Kidney tubule cell (primary cell): ENCODE measurements at regions not wholly inside any gene's neighbourhood (a gene's known extent, or its start where the extent isn't known, plus 50 kb on each side); places are given as distances from the start of the nearest gene placed in this dataset.
"Not testable (repeated sequence)": the region's sequence is repeated elsewhere in the genome, so short reads cannot be mapped to it uniquely, and the experiment has no call there.

Experiments used
- DNase-seq: peaks from one replicate; pipeline ENCODE4 v3.0.0-alpha.2; 2018; ENCODE audit warnings: low spot score

GRCh38 chr7:10284001-10284400, 689.7 kb upstream of the PHF14 start:
- DNase-seq, result no peak

- no peak for DNase-seq
Measured at GRCh38 chr7:10299384-10299783, 674.3 kb upstream of the PHF14 start.

- DNase-seq, result no peak
Measured at GRCh38 chr7:10300577-10300976, 673.1 kb upstream of the PHF14 start.

DNA sequence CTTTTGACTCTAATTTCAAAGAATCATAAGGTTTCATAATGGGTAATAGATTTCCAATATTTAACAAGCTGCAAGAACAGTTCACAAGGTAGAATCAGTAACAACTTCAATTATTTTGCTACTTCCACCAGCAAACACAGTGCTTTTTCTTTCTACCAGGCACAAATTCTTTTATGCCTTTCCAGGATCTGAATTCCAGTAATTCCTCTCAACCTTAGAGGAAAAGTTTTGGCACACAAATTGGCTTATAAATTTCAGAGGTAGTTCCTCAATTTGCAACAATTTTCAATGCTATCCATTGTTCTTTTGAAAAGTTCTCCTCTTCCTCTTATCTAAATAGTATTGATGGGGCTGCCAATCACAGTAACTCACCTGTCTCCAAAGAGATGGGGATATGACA, 665.4 kb upstream of the PHF14 start:
- no peak for DNase-seq

- no peak for DNase-seq
Measured at GRCh38 chr7:10312942-10313341, 660.7 kb upstream of the PHF14 start.

DNA sequence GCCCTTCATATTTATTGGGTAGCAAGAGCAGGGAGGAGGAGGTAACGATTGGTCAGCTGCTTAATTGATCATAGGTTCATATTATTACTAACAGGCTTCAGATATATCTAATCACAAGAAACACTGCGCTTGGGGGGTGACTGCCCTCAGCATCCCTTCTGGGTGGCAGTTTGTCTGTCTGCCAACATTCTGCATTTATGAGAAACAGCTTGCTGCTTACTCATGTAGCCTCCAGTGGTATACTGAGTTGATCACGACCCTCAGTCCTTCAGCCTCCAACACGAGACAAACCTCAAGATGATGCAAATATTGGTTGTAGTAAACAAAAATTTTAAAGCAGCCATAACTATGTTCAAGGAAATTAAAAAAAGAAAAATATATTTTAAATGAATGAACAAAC, 657.8 kb upstream of the PHF14 start:
- DNase-seq, result no peak

DNA sequence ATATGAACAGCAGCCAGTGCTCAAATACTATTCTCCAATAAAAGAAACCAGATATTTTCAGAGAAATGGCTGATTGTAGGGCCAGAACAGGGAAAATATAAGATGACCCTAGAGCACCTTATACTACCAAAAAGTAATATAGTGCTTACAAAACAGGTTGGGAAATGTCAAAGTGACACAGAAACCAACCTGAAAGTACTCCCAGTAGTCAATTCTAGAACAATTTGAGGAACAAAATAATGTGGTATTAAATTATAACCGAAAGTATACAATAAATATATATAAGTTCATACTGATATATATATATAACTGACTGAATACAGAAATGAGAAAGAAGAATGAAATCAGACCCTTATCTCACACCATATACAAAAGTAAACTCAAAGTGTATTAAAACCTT, 657.2 kb upstream of the PHF14 start:
- no peak for DNase-seq

DNA sequence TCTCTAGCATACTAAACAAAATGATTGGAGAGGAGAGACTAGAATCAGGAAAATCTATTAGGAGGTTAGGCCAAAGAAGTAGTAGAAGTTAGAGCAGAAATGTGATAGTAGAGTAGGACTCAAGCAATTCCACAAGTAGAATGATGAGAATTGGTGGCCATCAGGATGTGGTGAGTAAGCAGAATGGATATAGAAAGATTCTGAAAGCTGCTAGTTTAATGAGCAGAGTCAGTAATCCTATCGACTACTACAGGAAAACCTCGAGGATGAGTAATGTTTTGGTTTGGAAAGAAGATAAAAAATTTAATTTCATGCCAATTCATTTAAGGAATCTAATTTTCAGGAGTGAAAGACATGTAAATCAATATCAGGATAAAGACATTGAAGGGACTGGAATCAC, 648.3 kb upstream of the PHF14 start:
- no peak for DNase-seq

DNA sequence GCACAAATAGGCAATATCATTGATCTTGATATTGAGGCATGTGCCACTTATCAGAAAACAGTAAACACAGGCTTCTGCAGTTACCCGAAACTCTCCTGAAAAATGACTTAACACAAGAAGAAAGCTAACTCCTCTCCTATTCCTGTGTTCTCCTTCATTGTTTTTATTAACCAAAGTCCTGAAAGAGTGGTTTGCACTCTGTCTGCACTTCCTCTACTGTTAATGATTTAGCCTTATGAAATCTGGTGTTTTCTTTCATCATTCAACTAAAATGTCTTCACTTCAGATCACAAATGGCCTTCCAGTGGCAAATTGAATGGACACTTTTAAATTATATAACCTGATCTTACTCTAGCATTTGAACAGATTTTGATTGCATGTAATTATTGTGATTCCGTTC, 630.6 kb upstream of the PHF14 start:
- DNase-seq, result no peak

DNA sequence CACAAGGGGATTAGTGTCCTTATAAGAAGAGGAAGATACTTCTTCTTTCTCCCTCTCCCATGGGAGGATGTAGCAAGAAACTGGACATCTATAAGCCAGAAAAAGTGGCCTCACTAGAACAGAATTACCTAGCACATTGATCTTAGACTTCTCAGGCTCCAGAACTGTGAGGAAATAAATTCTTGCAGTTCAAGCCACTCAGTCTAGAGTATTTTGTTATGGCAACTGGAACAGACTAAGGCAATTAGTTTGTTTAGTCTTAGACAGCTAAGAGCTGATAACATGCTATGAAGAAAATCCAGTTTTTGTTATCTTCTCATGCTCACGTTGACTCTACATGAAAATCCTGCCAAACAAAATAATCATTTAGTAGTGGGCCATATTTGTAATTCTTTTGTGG, 627.6 kb upstream of the PHF14 start:
- no peak for DNase-seq

DNA sequence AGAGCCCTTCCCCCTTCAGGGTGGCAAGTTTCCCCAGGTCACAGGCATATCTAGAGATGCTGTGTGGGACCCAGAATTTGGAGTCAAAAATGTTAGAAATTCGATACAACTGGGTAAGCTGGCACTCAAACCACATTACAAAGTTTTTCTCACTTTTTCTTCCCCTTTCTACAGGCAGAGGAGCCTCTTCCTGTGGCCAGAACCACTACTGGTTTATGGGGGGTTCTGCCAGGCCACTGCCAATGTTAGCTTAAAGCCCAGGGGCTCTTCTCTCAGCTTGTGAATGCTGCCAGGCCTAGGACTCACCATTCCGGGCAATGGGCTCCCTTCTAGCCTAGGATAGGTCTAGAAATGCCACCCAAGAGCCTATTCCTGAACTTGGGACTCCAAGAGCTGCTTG, 617.9 kb upstream of the PHF14 start:
- no peak for DNase-seq

GRCh38 chr7:10360050-10360449, 613.6 kb upstream of the PHF14 start:
- DNase-seq, result no peak

GRCh38 chr7:10401793-10402192, 571.9 kb upstream of the PHF14 start:
- DNase-seq, result no peak

DNA sequence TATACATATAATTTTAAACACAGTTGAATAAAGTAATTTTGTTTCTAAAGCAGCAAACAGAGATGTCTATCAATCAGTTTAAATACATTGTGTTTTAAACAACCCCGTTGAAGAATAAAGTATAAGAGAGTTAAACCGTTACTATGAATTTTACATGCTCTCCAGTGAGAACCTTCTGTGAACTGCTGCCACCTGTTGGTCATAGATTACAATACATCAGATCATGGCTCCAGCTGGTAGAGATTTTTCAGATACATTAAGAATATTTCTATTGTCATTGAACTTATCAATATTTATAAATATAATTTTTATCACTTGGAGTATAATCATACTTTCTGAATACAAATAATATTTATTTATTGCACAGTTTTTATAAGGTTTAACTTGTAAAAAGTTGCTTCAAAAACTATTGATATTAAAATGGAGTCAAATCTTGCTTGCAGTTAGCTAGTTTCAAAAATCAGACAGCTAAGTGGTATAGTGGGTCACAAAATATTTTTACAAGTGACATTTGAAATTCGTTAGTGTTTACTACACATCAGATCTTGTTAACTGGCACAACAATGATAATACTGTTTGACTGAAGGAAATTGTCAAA, 561.2 kb upstream of the PHF14 start:
- peak; percentile 49 for DNase-seq

DNA sequence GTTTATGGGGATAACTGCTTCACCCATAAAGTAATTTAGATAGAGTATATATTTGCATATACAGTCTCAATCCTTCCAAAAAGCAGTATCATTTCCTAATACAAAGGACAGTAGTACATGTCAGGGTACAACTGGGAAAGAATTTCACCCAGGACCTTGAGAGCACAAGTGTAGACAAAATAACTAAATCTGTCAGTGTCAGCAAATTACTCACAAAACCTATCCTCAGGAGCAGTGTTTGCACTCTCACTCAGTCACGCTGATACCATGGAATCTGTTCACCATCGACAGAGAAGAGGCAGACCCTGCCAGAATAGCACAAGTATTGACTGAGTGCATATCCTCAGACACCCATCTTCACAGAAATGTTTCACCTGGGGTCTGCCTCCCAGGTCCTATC, 554.7 kb upstream of the PHF14 start:
- no peak for DNase-seq

GRCh38 chr7:10429031-10429430, 544.6 kb upstream of the PHF14 start:
- no peak for DNase-seq

DNA sequence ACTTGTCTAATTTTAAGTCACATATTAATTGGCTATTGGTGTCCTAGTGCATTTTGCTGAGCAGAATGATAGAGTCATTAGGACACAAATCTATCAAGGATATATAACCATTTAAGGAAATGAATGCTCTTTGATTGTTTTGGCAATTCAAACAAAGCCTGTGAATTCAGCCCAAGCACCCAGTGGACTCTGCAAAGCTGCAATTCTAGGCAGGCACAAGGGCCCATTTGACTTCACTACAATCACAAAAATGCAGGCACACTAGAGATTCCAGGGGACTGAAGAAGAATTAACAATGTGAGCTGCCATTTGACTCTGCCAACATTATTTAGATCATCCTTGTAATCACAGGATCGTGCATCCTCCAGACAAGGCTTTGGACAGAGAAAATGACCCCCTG, 544.2 kb upstream of the PHF14 start:
- DNase-seq, result no peak

DNA sequence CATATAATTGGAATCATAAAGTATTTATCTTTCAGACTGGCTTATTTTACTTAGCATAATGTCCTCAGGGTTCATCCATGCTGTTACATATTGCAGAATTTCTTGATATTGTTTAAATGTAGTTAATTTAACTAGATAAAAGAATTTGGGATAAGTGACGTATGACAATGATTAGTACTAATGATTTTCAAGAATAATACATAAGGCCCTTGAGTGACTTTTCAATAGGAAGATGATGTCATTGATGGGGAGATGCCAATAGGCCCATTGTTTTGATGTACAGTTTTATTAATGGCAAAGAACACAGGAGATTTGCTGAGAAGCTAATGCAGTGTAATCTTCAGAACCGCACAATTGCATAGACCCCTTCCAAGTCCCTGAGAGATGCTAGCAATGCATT, 537.4 kb upstream of the PHF14 start:
- DNase-seq, result no peak

DNA sequence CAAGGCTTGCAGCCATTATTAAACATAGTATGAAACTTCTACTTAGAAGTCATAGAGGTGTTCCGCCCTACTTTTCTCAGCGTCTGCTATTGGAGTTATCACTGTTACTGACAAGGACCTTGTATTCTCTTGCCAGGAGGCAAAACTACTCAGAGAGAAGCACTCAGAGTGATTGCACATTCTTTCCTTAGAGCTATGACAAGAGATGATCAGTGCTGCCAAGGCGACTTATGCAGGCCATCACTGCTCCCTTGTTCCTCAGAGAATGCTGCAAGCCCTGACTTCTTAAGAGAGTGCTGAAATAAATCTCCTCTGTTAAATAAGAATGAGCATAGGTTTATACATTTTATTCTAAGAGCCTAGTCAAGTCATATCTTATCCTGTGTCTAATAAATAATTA, 534.6 kb upstream of the PHF14 start:
- DNase-seq, result no peak

- DNase-seq, result no peak
Measured at GRCh38 chr7:10455936-10456335, 517.7 kb upstream of the PHF14 start.

- DNase-seq, result no peak
Measured at GRCh38 chr7:10460474-10460873, 513.2 kb upstream of the PHF14 start.

DNA sequence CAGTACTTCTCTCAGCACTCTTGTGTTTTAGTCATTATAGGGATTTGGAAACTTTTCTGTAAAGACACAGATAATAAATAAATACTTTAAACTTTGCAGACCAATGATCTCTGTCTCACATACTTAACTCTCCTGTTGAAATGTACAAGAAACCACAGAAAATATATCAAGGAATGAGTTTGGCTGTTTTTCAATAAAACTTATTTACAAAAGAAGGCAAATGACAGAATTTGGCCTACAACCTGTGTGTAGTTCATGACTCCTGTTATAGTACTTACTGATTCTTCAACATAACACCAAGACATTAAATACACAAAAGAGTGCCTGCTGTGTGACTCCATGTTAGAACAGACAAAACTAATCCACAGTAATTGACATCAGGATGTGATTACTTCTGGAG, 510.0 kb upstream of the PHF14 start:
- DNase-seq, result no peak

- DNase-seq, result not testable (repeated sequence)
Measured at GRCh38 chr7:10465536-10465935, 508.1 kb upstream of the PHF14 start.

DNA sequence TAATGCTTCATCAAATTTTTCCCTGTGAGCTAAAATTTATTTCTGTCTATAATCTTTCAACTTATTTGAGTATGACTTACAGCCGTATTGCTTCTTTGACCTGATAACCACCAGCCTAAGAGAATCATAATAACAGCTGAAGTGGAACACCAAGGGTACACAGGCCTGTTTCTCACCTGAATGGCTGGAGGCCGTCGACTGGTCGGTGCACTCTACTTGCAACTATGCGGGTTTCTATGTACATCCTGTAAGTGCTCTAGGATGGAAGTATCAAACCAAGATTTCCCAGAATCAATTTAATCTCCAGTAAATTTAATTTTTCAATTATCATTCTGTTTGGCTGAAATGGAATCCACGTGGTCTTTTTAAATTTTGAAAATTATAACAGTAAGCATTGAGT, 504.8 kb upstream of the PHF14 start:
- DNase-seq, result no peak

DNA sequence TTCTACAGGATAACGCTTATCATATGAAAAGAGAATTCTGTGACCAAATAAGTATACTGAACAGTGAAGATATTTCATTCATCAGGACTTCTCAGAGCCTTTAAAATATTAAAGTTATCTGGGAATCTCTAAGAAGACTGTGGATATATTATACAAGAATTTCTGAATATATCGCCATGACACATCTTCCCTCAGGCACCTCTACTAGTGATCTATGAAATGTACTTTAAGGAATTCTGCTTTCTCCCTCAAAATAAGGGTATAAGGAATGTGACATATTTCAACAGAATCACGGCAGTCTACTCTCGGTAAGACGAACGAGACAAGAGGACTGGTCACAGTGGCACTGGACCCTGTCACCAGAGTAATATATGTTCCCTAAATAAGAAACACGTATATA, 504.2 kb upstream of the PHF14 start:
- no peak for DNase-seq
